ENCODE measurements at regions not wholly inside any gene's neighbourhood (a gene's known extent, or its start where the extent isn't known, plus 50 kb on each side); places are given as distances from the start of the nearest gene placed in this dataset.

- DNase-seq (no peak), ATAC-seq (no peak)
- Mint-ChIP-seq H3K4me1 (peaks cover 30% of the 10 kb centered on the region), H3K36me3 (ENCODE audit: low read depth) (no peaks in the 10 kb centered on the region), H3K27ac (no peak overlapping the region), H3K27me3 (no peaks in the 10 kb centered on the region), H3K4me3 (no peak overlapping the region)
- H3K9me3 ChIP-seq (ENCODE audit: control insufficient read depth, low read length, poor library complexity, severe bottlenecking): no peaks in the 10 kb centered on the region
These were observed 69.3 kb upstream of the YWHAQ start for GRCh38 chr2:9700109-9700495.

- ATAC-seq (no peak), DNase-seq (no peak)
- Mint-ChIP-seq H3K4me1 (peaks cover 32% of the 10 kb centered on the region), H3K4me3 (peak overlapping the region; percentile 77), H3K27ac (peak overlapping the region; percentile 95), H3K27me3 (no peaks in the 10 kb centered on the region), H3K36me3 (ENCODE audit: low read depth) (no peaks in the 10 kb centered on the region)
- H3K9me3 ChIP-seq (ENCODE audit: control insufficient read depth, low read length, poor library complexity, severe bottlenecking): no peaks in the 10 kb centered on the region
These were observed 71.8 kb upstream of the YWHAQ start for GRCh38 chr2:9702604-9703084.

GRCh38 chr2:9703085-9703678 is 72.4 kb upstream of the YWHAQ start:
- peak; percentile 58 to 81 (median 77) for DNase-seq
- H3K9me3 ChIP-seq (ENCODE audit: control insufficient read depth, low read length, poor library complexity, severe bottlenecking): no peaks in the 10 kb centered on the region
- H3K4me1 Mint-ChIP-seq: peaks cover 27% of the 10 kb centered on the region
- no peaks in the 10 kb centered on the region for H3K27me3 Mint-ChIP-seq
- no peaks in the 10 kb centered on the region for H3K36me3 Mint-ChIP-seq (ENCODE audit: low read depth)
- peak overlapping the region; percentile 95 for H3K27ac Mint-ChIP-seq
- peak; percentile 92 for ATAC-seq
- peak overlapping the region; percentile 77 for H3K4me3 Mint-ChIP-seq

GRCh38 chr2:9703701-9704221 is 73.0 kb upstream of the YWHAQ start:
- no peaks in the 10 kb centered on the region for H3K36me3 Mint-ChIP-seq (ENCODE audit: low read depth)
- ATAC-seq (peak; percentile 5), DNase-seq (no peak)
- peak overlapping the region; percentile 77 for H3K4me3 Mint-ChIP-seq
- no peaks in the 10 kb centered on the region for H3K9me3 ChIP-seq (ENCODE audit: control insufficient read depth, low read length, poor library complexity, severe bottlenecking)
- peak overlapping the region; percentile 95 for H3K27ac Mint-ChIP-seq
- H3K27me3 Mint-ChIP-seq: no peaks in the 10 kb centered on the region
- peaks cover 25% of the 10 kb centered on the region for H3K4me1 Mint-ChIP-seq

GRCh38 chr2:9704600-9704999 is 73.8 kb upstream of the YWHAQ start:
- Mint-ChIP-seq H3K4me1 (peaks cover 30% of the 10 kb centered on the region), H3K4me3 (peak overlapping the region; percentile 19), H3K27ac (peak overlapping the region; percentile 95), H3K36me3 (ENCODE audit: low read depth) (no peaks in the 10 kb centered on the region), H3K27me3 (no peaks in the 10 kb centered on the region)
- DNase-seq (no peak), ATAC-seq (no peak)
- H3K9me3 ChIP-seq (ENCODE audit: control insufficient read depth, low read length, poor library complexity, severe bottlenecking): no peaks in the 10 kb centered on the region

- H3K36me3 Mint-ChIP-seq (ENCODE audit: low read depth): no peaks in the 10 kb centered on the region
- no peaks in the 10 kb centered on the region for H3K27me3 Mint-ChIP-seq
- no peaks in the 10 kb centered on the region for H3K9me3 ChIP-seq (ENCODE audit: control insufficient read depth, low read length, poor library complexity, severe bottlenecking)
- H3K4me1 Mint-ChIP-seq: peaks cover 31% of the 10 kb centered on the region
- ATAC-seq (no peak), DNase-seq (no peak)
- peak overlapping the region; percentile 19 for H3K4me3 Mint-ChIP-seq
- H3K27ac Mint-ChIP-seq: peak overlapping the region; percentile 95
These were observed 74.4 kb upstream of the YWHAQ start for GRCh38 chr2:9705196-9705595.

- Mint-ChIP-seq H3K4me1 (peaks cover 35% of the 10 kb centered on the region), H3K27ac (no peak overlapping the region)
- no peak for DNase-seq
These were observed 76.2 kb upstream of the YWHAQ start for GRCh38 chr2:9707008-9707407.

GRCh38 chr2:9707611-9708160 is 76.9 kb upstream of the YWHAQ start:
- Mint-ChIP-seq H3K36me3 (ENCODE audit: low read depth) (no peaks in the 10 kb centered on the region), H3K4me1 (peaks cover 35% of the 10 kb centered on the region), H3K27ac (peak overlapping the region; percentile 68), H3K27me3 (no peaks in the 10 kb centered on the region), H3K4me3 (no peak overlapping the region)
- no peaks in the 10 kb centered on the region for H3K9me3 ChIP-seq (ENCODE audit: control insufficient read depth, low read length, poor library complexity, severe bottlenecking)
- DNase-seq (no peak), ATAC-seq (no peak)

More at GRCh38 chr2:9707008-9707407, 76.2 kb upstream of the YWHAQ start:
- Mint-ChIP-seq H3K27me3 (no peaks in the 10 kb centered on the region), H3K36me3 (ENCODE audit: low read depth) (no peaks in the 10 kb centered on the region), H3K4me3 (no peak overlapping the region)
- ATAC-seq: no peak
- H3K9me3 ChIP-seq (ENCODE audit: control insufficient read depth, low read length, poor library complexity, severe bottlenecking): no peaks in the 10 kb centered on the region

- peak; percentile 39 for ATAC-seq
- H3K9me3 ChIP-seq (ENCODE audit: control insufficient read depth, low read length, poor library complexity, severe bottlenecking): no peaks in the 10 kb centered on the region
- peak overlapping the region; percentile 68 for H3K27ac Mint-ChIP-seq
- no peaks in the 10 kb centered on the region for H3K36me3 Mint-ChIP-seq (ENCODE audit: low read depth)
- DNase-seq: no peak
- peak overlapping the region; percentile 4 for H3K4me3 Mint-ChIP-seq
- no peaks in the 10 kb centered on the region for H3K27me3 Mint-ChIP-seq
- H3K4me1 Mint-ChIP-seq: peaks cover 26% of the 10 kb centered on the region
These were observed 78.1 kb upstream of the YWHAQ start for GRCh38 chr2:9708683-9709538.

- H3K4me3 Mint-ChIP-seq: peak overlapping the region; percentile 4
- no peaks in the 10 kb centered on the region for H3K27me3 Mint-ChIP-seq
- ATAC-seq (no peak), DNase-seq (no peak)
- no peaks in the 10 kb centered on the region for H3K36me3 Mint-ChIP-seq (ENCODE audit: low read depth)
- H3K27ac Mint-ChIP-seq: peak overlapping the region; percentile 68
- H3K9me3 ChIP-seq (ENCODE audit: control insufficient read depth, low read length, poor library complexity, severe bottlenecking): no peaks in the 10 kb centered on the region
- peaks cover 22% of the 10 kb centered on the region for H3K4me1 Mint-ChIP-seq
These were observed 78.9 kb upstream of the YWHAQ start for GRCh38 chr2:9709539-9710285.

GRCh38 chr2:9710311-9710710 is 79.5 kb upstream of the YWHAQ start:
- H3K27ac Mint-ChIP-seq: peak overlapping the region; percentile 68
- H3K4me3 Mint-ChIP-seq: no peak overlapping the region
- H3K4me1 Mint-ChIP-seq: peaks cover 22% of the 10 kb centered on the region
- no peak for ATAC-seq
- H3K9me3 ChIP-seq (ENCODE audit: control insufficient read depth, low read length, poor library complexity, severe bottlenecking): no peaks in the 10 kb centered on the region
- no peaks in the 10 kb centered on the region for H3K36me3 Mint-ChIP-seq (ENCODE audit: low read depth)
- H3K27me3 Mint-ChIP-seq: no peaks in the 10 kb centered on the region
- DNase-seq: no peak

- H3K36me3 Mint-ChIP-seq (ENCODE audit: low read depth): no peaks in the 10 kb centered on the region
- DNase-seq (no peak), ATAC-seq (peak; percentile 64)
- H3K4me3 Mint-ChIP-seq: peak overlapping the region; percentile 67
- H3K27ac Mint-ChIP-seq: peak overlapping the region; percentile 90
- H3K27me3 Mint-ChIP-seq: no peaks in the 10 kb centered on the region
- H3K4me1 Mint-ChIP-seq: peaks cover 19% of the 10 kb centered on the region
- H3K9me3 ChIP-seq (ENCODE audit: control insufficient read depth, low read length, poor library complexity, severe bottlenecking): no peaks in the 10 kb centered on the region
These were observed 81.5 kb upstream of the YWHAQ start for GRCh38 chr2:9712263-9712662.

Measured in T-helper 17 cell (primary cell).